ENCODE measurements at regions not wholly inside any gene's neighbourhood (a gene's known extent, or its start where the extent isn't known, plus 50 kb on each side); places are given as distances from the start of the nearest gene placed in this dataset.

GRCh38 chr16:14384745-14385144 lies 245.3 kb downstream of the PARN start:
- Histone ChIP-seq H3K27ac (ENCODE audit: control insufficient read depth, insufficient read depth) (no peak overlapping the region), H3K4me2 (ENCODE audit: control insufficient read depth, insufficient read depth) (no peak overlapping the region), H3K9me3 (replicated peaks; ENCODE audit: control insufficient read depth, insufficient read depth, low read length) (no peaks in the 10 kb centered on the region), H3K9ac (ENCODE audit: control insufficient read depth, insufficient read depth, low read length) (no peak overlapping the region), H3K27me3 (replicated peaks in 1 of 2; ENCODE audit: control insufficient read depth in 2 of 2, insufficient read depth in 2 of 2, low read length in 1 of 2) (no peaks in the 10 kb centered on the region), H4K20me1 (ENCODE audit: control insufficient read depth, insufficient read depth) (no peaks in the 10 kb centered on the region), H3K4me3 (no peak overlapping the region), H2AFZ (ENCODE audit: control insufficient read depth, low read depth, low read length) (no peak overlapping the region), H3K79me2 (ENCODE audit: control insufficient read depth, insufficient read depth, low read length) (no peaks in the 10 kb centered on the region), H3K36me3 (ENCODE audit: control insufficient read depth in 2 of 2, insufficient read depth in 2 of 2, low read length in 1 of 2) (no peaks in the 10 kb centered on the region), H3K4me1 (ENCODE audit: control insufficient read depth, insufficient read depth, low read length) (no peaks in the 10 kb centered on the region)
- intact Hi-C loops (cut with micrococcal nuclease; ENCODE audit: unreplicated experiment), result no loop called here
- no peak for DNase-seq (ENCODE audit: low read depth, low spot score)
- SMC1A ChIA-PET (ENCODE audit: uncharacterized antibody, unreplicated experiment), result interaction anchor here (1.5 kb wide), 1 partner anchor 30 kb away, joined by 3 read pairs; no protein-coding TSS in a partner anchor
- 96% methylated on average over 6 of the region's 6 CpGs for WGBS (ENCODE audit: insufficient coverage, insufficient replicate concordance, low lambda C conversion rate, missing lambda C conversion rate)
- POLR2A ChIA-PET, result no interaction called here
- BruUV-seq (replicated peaks), result no TSS peak
- ATAC-seq, result no peak
- in situ Hi-C loops (cut with MboI), result no loop called here
- CTCF ChIA-PET, result interaction anchor here (1.6 kb wide), 1 partner anchor 18 kb away, joined by 6 read pairs; no protein-coding TSS in a partner anchor
- RAD21 ChIA-PET (ENCODE audit: unreplicated experiment), result interaction anchor here (1.5 kb wide), 1 partner anchor 74 kb away, joined by 4 read pairs; no protein-coding TSS in a partner anchor
- FAIRE-seq, result no peak
- TF ChIP-seq PKNOX1 (IDR thresholded peaks at IDR 0.05) (no peak), ZNF384 (IDR thresholded peaks at IDR 0.05; ENCODE audit: borderline replicate concordance, low read depth, low read length) (no peak), ETV6 (conservative IDR thresholded peaks at IDR 0.05 in 1 of 2, IDR thresholded peaks at IDR 0.05 in 1 of 2; ENCODE audit: borderline replicate concordance in 1 of 2, low read depth in 1 of 2) (no peak), RAD21 (IDR thresholded peaks at IDR 0.05; ENCODE audit: insufficient read depth, low read depth, low read length) (no peak), ZNF207 (IDR thresholded peaks at IDR 0.05; ENCODE audit: borderline replicate concordance) (no peak), BCL11A (IDR thresholded peaks at IDR 0.05; ENCODE audit: low read depth, low read length) (no peak), ATF2 (IDR thresholded peaks at IDR 0.05; ENCODE audit: low read length) (no peak), E4F1 (IDR thresholded peaks at IDR 0.05; ENCODE audit: borderline replicate concordance, partially characterized antibody) (no peak), NKRF (conservative IDR thresholded peaks at IDR 0.05) (no peak), NBN (IDR thresholded peaks at IDR 0.05) (no peak), BHLHE40 (IDR thresholded peaks at IDR 0.05; ENCODE audit: borderline replicate concordance in 1 of 2, low read depth in 2 of 2, low read length in 1 of 2) (no peak)
